ENCODE measurements at regions not wholly inside any gene's neighbourhood (a gene's known extent, or its start where the extent isn't known, plus 50 kb on each side); places are given as distances from the start of the nearest gene placed in this dataset.
A peak's percentile ranks its signal among the peaks of the same experiment; 100 is the strongest.

DNA sequence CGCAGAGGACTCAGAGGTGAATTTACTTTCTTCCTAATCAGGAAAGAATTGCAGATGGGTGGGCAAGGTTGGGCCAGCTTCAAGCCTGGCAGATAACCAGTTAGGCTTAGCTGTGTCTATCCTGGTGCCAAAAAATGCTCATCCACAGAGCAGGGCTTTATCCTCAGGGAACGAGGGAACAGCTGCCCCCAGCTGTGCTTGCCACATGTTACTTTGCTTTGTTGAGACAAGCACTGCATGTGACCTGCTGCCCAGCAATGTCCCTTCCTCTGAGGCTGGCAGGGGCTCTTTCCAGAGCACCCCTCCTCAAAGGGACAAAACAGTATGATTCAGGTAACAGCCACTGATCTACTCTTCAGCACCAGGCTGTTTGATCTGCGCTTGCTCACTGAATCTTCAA, 505.1 kb upstream of the USP24 start:
- TF ChIP-seq, protein P1, sequence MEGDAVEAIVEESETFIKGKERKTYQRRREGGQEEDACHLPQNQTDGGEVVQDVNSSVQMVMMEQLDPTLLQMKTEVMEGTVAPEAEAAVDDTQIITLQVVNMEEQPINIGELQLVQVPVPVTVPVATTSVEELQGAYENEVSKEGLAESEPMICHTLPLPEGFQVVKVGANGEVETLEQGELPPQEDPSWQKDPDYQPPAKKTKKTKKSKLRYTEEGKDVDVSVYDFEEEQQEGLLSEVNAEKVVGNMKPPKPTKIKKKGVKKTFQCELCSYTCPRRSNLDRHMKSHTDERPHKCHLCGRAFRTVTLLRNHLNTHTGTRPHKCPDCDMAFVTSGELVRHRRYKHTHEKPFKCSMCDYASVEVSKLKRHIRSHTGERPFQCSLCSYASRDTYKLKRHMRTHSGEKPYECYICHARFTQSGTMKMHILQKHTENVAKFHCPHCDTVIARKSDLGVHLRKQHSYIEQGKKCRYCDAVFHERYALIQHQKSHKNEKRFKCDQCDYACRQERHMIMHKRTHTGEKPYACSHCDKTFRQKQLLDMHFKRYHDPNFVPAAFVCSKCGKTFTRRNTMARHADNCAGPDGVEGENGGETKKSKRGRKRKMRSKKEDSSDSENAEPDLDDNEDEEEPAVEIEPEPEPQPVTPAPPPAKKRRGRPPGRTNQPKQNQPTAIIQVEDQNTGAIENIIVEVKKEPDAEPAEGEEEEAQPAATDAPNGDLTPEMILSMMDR (IDR thresholded peaks at IDR 0.05; ENCODE audit: insufficient read depth, low read depth, low read length) = no peak
- no peak overlapping the region for H3K4me3 ChIP-seq (ENCODE audit: low read depth, low read length)
- peak; percentile 91 for DNase-seq (ENCODE audit: low read depth)

DNA sequence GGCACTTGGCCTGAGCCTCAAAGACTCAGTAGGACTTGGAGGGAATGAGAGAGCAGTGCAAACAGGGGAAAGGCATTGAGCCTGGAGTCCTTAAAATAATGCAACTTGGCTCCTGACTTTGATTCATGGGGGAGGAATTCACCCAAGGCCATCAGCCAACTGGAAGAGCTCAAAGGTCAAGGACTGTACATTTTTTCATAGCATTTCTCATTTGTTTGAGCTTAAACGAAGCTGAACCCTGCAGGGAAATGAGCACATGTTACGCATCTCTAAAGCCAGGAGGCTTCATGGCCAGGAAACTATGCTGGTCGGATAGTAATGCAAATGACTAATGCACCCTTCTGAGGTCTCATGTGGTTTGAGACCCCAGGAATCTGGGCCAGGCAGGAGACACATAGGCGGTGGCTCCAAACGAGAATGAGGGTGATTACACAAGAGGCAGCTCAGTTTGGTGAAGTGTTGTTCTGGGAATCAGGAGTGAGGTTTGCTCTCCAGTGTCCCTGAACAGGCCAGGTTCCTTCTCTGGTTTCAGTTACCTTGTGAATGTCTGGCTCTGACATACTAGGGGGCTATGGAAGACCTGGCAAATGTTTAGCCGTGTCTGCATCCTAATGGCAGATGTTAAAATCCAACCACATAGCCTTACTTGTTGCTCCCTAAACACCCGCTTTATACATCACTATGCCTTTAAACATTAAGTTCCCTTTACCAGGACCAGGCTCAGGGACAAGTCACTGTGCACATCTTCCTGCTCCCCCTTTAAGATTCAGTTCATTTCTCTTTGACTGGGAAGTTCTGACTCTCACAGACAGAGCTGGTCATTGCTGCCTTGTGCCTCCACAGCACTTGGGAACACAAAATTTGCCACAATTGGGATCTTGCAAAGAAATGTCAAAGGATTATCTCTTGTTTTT, 503.9 kb upstream of the USP24 start:
- TF ChIP-seq, protein P1 (IDR thresholded peaks at IDR 0.05; ENCODE audit: insufficient read depth, low read depth, low read length) = no peak
- no peak overlapping the region for H3K4me3 ChIP-seq (ENCODE audit: low read depth, low read length)
- DNase-seq (ENCODE audit: low read depth) = peak; percentile 100

DNA sequence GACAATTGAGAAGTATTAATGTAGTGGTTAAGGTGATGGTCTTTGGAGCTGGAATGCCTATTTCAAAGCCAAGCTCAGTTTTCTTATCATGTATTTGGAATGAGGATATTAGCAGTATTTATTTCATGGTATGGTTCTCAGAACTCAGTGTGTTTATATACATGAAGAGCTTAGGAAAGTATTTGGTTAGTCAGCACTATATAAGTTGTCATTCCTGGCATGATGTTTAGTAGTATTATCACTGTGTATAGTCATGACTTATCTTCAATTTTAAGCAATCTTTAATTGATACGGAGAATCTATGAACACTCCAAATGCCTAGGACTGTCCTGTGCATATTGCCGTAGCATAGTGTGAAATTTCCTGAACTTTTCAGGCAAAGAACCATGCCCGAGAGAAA, 501.9 kb upstream of the USP24 start:
- H3K4me3 ChIP-seq (ENCODE audit: low read depth, low read length) = no peak overlapping the region
- TF ChIP-seq, protein P1 (IDR thresholded peaks at IDR 0.05; ENCODE audit: insufficient read depth, low read depth, low read length) = no peak
- peak; percentile 83 for DNase-seq (ENCODE audit: low read depth)

DNA sequence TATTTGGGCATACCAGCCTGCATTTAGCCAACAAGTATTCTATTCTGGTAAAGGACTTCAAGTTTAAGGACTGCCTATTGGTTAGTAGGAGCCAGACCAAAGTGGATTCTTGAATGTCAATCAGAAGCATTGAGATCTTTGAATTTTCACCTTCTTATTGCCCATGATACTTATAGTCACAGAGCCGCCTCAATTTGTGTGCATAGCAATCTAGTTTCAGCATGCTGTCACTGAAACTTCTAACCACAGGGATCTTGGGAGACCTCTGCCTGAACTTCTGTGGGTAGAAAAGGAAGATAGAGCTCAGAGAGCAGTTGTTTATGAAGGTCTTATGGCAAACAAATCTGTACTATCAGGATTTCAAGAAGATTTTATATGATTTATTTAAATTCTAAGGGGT, 501.4 kb upstream of the USP24 start:
- DNase-seq (ENCODE audit: low read depth) = peak; percentile 90
- H3K4me3 ChIP-seq (ENCODE audit: low read depth, low read length) = no peak overlapping the region
- TF ChIP-seq, protein P1 (IDR thresholded peaks at IDR 0.05; ENCODE audit: insufficient read depth, low read depth, low read length) = no peak

DNA sequence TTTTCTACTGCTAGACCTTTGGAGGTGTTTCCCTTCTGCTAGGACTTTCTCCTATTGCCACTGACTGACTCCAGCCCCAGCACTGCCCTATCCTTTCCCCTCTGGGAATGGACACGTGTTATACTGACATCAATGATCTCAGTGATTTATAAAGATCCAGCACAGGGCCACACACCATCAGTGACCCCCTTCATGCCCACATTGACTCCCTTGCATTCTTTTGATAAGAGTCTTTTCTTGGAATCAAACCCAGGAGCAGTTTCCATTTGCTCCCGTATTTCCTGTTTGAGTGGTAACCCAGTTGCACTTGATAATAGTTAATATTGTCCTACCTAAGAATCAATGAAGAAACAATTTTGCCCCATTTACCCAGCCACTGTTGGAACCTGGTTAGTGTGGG, 501.0 kb upstream of the USP24 start:
- TF ChIP-seq, protein P1 (IDR thresholded peaks at IDR 0.05; ENCODE audit: insufficient read depth, low read depth, low read length) = no peak
- H3K4me3 ChIP-seq (ENCODE audit: low read depth, low read length) = no peak overlapping the region
- DNase-seq (ENCODE audit: low read depth) = peak; percentile 57

DNA sequence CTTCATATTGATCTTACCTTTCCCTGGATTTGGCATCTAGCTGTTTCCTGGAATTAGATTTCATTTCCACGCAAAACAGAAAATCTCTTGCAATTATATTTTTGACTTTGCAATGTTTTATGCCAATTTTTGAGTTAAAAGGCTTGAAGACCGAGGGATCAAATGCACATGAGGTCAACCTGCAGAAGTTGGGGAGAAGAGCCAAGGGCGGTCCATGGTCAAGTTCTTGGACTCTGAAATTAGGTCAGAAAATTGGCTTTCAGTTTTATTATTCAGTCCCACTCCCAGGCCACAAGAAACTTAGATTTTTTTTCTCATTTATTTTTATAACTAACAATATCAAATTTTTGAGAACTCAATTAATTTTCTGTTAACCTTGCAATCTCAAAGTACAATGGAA, 499.1 kb upstream of the USP24 start:
- no peak for DNase-seq (ENCODE audit: low read depth)
- TF ChIP-seq, protein P1 (IDR thresholded peaks at IDR 0.05; ENCODE audit: insufficient read depth, low read depth, low read length) = no peak
- no peak overlapping the region for H3K4me3 ChIP-seq (ENCODE audit: low read depth, low read length)
